ENCODE measurements at regions not wholly inside any gene's neighbourhood (a gene's known extent, or its start where the extent isn't known, plus 50 kb on each side); places are given as distances from the start of the nearest gene placed in this dataset.

- DNase-seq = no peak
Measured at GRCh38 chr11:42625757-42626665, 685.8 kb upstream of the API5 start.

- DNase-seq = no peak
Measured at GRCh38 chr11:42631220-42631843, 680.5 kb upstream of the API5 start.

- DNase-seq = no peak
Measured at GRCh38 chr11:42646959-42647358, 664.8 kb upstream of the API5 start.

- DNase-seq = no peak
Measured at GRCh38 chr11:42647993-42648392, 663.8 kb upstream of the API5 start.

- no peak for DNase-seq
Measured at GRCh38 chr11:42651621-42652020, 660.2 kb upstream of the API5 start.

GRCh38 chr11:42657169-42657568, 654.6 kb upstream of the API5 start:
- DNase-seq = no peak

- DNase-seq = no peak
Measured at GRCh38 chr11:42661942-42662341, 649.9 kb upstream of the API5 start.

- DNase-seq = no peak
Measured at GRCh38 chr11:42669248-42669976, 642.4 kb upstream of the API5 start.

- no peak for DNase-seq
Measured at GRCh38 chr11:42674436-42674835, 637.4 kb upstream of the API5 start.

GRCh38 chr11:42707541-42707940, 604.3 kb upstream of the API5 start:
- DNase-seq = no peak

GRCh38 chr11:42709216-42709615, 602.6 kb upstream of the API5 start:
- no peak for DNase-seq

GRCh38 chr11:42713279-42713678, 598.5 kb upstream of the API5 start:
- DNase-seq = no peak

GRCh38 chr11:42713753-42714152, 598.0 kb upstream of the API5 start:
- DNase-seq = no peak

- no peak for DNase-seq
Measured at GRCh38 chr11:42720716-42721563, 590.9 kb upstream of the API5 start.

GRCh38 chr11:42727879-42728278, 583.9 kb upstream of the API5 start:
- no peak for DNase-seq

GRCh38 chr11:42762348-42762747, 549.4 kb upstream of the API5 start:
- DNase-seq = no peak

GRCh38 chr11:42764936-42765335, 546.9 kb upstream of the API5 start:
- DNase-seq = no peak

- DNase-seq = no peak
Measured at GRCh38 chr11:42768576-42768975, 543.2 kb upstream of the API5 start.

- peak in 1 of 2 experiments; percentile 30 for DNase-seq
Measured at GRCh38 chr11:42770444-42771065, 541.2 kb upstream of the API5 start.

GRCh38 chr11:42772886-42773285, 538.9 kb upstream of the API5 start:
- no peak for DNase-seq

GRCh38 chr11:42773729-42774128, 538.1 kb upstream of the API5 start:
- DNase-seq = no peak

- no peak for DNase-seq
Measured at GRCh38 chr11:42774567-42774966, 537.2 kb upstream of the API5 start.

Measured in NCI-H187 (cell line).